HUDEP-2 (cell line): ENCODE measurements at regions not wholly inside any gene's neighbourhood (a gene's known extent, or its start where the extent isn't known, plus 50 kb on each side); places are given as distances from the start of the nearest gene placed in this dataset.
"Not testable (repeated sequence)": the region's sequence is repeated elsewhere in the genome, so short reads cannot be mapped to it uniquely, and the experiment has no call there.

Experiments used
- DNase-seq, 76 experiments: peaks; one replicate each; lab custom pipeline; 2025; ENCODE audit not compliant: unreplicated experiment in 76 of 76; lab: John Stamatoyannopoulos, UW

DNA sequence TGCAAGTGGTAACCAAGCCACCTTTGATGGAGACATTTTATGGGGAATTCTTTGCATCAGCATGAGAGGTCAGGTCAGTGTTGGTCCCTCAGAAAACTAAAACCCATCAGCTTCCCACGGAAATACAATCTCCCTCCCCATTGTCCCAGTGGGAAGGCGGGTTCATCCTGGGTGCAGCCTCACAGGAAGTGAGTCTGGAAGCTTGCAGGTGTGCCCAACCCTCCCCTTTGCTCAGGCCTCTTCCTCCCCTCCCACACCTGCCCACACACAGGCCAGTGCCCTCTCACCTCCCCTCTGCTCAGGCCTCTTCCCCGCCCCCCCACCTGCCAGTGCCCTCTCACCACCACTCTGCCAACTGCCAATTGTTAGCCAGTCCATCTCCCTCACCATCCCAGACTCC lies 166.8 kb upstream of the RAB6C start:
- DNase-seq = no peak

DNA sequence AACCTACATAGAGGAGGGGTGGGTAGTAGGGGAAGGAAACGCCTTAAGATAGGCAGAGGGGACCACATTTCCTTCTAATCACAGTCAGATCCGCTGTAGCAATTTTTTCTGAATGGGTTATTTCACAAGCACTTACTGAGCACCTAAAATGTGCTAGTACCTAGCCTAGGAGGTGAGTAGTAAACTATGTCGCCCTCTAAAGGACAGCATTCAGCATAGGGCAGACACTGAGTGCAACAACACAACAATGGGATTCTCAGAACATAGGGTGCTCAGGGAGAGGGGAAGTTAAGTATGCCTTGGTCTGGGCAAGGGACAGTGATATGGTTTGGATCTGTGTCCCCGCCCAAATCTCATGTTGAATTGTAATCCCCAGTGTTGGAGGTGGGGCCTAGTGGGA lies 166.1 kb upstream of the RAB6C start:
- DNase-seq = peak in 3 of 76 experiments; percentile 3 to 5 (median 5)

DNA sequence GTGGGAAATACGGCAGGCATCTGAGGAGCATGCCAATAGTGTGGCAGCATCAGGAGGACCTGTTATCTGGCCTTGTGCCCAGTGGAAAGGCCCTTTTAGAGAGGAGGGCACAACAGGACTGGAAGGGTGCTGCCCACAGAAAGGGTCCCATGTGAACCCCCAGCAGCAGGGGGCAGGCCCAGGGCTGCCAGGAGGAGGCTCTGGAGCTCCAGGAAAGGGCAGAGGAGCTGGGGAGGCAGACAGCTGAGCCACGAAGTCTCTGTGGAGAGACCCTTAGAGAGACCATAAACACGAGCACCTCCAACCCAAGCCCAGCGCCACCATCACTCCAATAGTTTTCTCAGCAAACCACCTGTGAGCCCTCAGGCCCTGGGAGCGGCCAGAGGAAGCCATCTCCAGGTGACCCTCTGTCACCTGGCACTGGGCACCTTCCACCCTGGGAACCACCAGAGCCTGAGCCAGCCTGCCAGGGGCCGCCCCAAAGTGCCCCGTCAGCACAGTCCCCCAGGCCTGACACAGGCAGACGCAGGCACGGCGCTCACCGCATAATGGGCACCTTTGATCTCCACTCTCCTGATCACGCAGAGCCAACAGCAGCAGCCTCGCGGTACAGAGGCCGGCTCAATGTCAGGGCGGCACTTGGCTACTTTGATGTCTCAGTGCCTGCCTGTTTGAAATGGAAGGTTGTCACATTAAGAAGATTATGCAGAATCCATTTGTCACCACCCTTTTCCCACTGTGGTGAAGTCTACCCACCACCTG lies 162.5 kb upstream of the RAB6C start:
- no peak for DNase-seq

DNA sequence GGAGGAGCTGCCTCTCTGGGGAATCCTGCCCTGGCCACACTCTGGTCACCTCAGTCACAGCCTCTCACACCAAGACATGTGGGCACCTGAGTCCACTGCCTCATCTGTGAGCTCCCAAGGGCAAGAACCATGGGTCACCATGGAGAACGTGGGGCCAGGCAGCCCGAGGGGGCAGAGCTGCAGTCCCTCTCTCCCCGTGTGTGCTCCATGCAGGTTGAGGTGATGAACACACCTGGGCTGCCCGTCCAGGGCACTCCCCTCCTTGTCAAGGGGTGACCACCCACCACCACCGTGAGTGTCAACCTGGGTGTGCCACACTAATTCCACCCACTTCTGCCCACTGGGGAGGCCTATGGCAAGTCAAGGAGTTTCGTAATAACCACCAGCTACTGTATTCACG lies 159.6 kb upstream of the RAB6C start:
- no peak for DNase-seq

DNA sequence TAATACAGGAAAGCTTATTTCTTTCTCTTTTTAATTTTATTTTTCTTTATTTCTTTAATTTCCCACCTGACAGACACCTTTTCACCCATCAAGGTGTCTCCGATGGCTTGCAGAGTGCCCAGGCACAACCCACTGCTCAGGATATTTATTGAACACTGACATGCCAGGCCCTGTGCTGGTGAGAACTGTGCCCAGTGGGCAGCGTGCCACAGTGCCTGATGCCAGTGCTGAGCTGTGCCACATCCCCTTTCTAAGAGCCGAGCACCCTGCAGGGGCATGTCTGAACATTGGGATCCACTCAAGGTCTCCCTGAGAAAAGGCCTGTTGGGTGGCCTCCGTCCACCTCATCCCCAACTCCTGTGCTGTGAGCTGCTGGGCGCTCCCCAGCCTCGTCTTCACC lies 158.6 kb upstream of the RAB6C start:
- DNase-seq = no peak

DNA sequence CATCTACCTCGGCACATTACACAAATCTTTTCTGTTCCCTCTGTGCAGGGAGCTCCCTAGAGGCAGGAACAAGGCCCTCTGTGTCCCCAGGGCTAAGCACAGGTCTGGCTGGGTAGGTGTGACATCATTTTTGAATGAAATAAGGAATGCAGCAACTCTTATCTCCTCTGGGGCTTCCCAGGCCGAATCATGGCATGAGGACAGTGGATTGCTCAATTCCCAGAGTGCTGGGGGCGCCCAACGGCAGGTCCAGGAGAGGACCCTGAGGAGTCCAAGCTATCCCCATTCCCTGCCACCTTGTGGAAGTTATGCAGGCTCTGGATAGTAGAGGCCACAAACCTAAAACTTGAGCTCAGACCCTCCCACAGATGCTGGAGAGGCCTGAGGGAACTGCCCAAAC lies 158.0 kb upstream of the RAB6C start:
- no peak for DNase-seq

DNA sequence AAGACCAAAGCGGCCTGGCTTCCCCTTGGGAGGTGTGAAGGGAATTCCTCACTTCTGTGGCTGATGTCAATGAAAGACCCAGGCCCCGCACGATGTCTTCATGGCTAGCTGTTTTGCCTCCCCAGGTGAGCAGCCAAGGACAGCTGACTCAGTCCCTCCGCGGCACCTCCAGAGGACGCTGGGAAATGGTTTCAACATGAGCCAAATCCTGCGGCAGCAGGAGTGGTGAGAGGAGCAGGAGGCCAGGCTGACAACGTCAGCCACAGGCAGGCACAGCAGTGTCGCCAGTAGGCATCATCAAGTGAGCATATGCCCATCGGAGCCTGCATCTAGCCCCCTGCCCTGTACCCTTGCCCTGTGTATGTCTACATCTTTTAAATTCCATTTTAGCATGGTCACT lies 156.4 kb upstream of the RAB6C start:
- DNase-seq = no peak

DNA sequence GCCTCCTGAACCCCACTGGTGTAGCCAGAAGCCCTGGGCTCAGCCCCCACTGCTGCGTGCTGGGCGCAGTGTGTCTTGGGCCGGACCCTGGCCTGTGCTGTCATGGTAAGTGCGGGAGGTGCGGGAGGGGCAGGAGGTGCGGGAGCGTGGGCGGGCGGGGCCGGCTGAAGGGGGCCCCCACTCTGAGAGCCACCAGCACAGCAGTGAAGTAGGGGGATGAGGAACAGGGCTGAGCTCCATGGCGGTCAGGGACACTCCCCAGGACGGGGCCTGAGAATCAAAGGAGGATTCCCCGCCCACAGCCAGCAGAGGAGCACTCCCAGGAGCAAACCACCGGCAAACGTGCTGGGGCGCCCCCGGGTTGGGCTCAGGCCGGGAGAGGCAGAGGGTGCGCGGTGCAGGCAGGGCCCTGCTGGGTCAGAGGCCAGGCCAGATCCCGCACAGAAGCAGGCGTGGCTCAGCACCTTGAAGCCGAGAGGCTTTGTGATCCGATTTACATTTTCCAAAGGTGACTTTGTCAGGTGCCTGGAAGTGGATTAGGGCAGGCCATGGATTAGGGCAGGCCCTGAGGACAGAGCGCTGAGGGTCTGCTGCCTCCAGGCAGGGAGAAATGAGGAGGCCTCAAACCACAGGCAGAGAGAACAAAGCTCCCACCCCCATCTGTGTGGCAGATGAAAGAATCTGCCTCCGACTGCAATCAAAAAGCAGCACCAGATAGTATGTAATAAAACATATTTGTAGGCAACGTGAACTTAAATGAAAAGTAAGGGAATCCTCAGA lies 152.0 kb upstream of the RAB6C start:
- DNase-seq = no peak

DNA sequence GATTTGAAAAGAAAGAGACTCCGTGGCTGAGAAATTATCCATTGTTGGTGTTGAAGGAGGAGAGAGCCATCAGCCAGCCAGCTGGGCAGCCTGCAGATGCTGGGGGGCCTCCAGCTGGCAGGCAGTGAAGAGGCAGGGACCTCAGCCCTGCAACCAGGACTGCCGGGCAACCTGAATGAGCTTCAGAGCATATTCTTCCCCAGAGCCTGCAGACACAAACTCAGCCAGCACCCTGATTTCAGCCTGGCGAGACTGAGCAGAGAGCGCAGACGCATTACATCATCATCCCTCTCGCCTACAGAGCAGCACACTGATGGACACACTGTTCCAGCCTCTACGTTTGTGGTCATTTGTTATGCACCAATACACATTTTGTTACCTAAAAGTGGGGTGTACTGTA lies 150.7 kb upstream of the RAB6C start:
- no peak for DNase-seq

DNA sequence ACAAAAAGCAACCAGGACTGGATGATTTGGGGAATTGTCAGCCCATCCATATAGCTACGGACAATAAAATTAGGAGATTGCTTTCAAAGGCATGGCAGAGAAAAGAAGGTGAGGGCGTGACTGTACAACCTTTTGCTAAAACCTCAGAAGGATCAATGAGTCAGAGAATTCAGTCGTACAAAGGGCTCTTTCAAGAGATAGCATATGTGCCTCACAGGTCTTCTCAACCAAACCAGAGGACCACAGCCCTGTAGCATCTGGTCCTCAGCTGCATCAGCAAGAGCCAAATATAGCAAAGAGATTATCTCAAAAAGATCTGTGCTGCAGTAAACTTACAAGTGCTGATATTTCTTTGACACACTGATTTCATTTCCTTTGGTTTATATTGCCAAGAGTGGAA lies 149.9 kb upstream of the RAB6C start:
- DNase-seq = no peak

DNA sequence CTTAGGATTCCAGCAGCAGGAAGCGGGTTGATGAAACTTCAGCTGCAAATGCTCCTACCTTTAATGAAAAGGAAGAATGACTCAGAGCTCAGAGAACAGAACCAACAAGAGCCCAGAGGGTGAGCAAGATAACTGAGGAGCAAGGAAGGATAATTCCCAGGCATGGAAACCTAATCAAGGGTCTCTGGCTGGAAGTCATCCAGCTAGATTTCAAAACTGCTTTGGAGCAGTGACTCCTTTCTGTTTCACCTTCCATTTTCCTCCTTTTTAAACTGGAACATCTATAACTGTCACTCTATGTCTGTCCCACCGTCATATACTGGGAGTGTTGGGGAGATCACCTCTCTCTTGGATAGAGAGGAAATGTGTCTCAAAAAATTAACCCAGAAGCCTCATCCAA lies 148.4 kb upstream of the RAB6C start:
- no peak for DNase-seq

DNA sequence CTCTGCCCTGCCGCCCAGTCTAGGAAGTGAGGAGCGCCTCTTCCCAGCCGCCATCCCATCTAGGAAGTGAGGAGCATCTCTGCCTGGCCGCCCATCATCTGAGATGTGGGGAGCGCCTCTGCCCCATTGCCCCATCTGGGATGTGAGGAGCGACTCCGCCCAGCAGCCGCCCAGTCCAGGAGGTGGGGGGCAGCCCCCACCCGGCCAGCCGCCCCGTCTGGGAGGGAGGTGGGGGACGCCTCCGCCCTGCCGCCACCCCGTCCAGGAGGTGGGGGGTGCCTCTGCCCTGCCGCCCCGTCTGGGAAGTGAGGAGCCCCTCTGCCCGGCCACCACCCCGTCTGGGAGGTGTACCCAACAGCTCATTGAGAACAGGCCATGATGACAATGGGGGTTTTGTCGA lies 146.0 kb upstream of the RAB6C start:
- not testable (repeated sequence) for DNase-seq

DNA sequence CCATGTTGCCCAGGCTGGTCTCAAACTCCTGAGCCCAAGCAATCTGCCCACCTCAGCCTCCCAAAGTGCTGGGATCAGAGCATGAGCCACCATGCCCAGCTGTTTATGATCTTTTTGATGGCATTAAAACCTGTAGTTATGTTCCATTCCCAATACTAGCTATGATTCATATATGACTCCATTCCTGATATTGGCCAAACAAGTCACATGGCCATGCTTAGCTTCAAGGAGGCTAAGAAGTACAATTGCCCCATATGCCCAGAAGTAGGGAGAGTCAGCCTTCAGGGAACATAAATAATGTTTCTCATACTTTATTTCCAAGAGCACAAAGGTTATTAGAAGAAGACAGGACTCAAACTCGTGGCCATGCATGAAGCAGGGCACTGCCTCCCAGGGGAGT lies 132.4 kb upstream of the RAB6C start:
- DNase-seq = no peak

DNA sequence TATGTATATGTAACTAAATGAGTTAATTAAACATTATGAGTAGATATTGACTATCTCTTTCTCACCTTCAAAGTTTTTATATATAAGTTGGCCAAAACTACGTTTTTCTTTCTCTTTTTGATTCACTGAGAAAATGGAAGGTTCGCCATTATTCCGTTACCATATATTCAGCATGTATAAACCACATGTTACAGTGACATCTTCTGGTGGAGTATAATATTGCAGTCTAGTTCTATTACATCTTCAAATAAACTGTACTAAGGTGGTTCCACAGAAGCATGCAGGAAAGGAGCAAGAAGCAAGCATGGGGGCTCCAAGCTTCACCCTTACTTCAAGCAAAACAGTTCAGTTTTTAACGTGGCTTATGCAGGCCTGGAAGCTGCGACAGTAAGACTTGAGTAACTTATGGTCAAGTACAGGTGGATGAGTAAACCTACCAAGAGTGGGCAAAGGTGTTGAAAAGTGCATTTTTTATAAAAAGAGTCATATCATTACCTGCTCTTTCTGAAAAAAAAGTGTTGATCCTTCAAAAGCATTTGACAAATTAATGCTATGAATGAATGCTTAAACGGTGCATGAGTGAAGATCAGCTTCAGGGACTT lies 129.8 kb upstream of the RAB6C start:
- DNase-seq = peak in 33 of 76 experiments; percentile 7 to 80 (median 58)

DNA sequence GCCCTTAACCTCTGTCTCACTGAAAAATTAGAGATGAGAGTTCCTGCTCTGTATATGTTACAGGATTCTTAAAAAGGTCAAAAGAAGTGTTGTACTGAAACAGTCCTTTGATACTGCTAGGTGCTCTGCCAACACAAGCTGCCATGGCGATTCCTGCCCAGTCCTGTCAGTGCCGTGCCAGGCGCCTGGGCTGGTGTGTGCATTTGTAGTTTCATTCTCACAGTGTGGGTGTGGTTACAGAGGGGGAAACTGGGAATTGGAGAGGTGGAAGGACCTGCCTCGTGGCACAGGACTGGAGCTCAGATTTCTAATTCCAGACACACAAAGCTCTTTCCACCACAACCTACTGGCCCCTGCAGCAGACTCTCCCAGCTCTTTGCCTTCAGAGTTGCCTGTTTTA lies 122.3 kb upstream of the RAB6C start:
- DNase-seq = no peak

DNA sequence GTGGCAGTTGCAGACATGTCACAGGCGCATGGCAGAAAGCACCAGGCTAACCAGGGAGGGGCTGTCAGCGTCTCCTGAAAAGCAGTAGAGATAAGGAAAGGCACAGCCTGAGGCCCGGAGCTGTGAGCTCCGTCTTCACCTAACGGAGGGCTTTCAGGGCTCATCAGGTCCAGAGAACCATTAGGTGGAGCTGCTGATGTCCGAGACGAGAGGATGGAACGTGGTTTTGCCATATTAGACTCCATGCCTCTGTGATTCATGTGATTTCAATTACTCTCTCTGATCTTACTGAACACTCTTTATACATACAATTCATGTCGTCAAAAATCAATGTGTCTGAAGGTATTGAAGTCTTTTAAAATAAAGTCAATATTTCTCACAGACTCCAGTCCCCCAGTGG lies 120.3 kb upstream of the RAB6C start:
- no peak for DNase-seq

DNA sequence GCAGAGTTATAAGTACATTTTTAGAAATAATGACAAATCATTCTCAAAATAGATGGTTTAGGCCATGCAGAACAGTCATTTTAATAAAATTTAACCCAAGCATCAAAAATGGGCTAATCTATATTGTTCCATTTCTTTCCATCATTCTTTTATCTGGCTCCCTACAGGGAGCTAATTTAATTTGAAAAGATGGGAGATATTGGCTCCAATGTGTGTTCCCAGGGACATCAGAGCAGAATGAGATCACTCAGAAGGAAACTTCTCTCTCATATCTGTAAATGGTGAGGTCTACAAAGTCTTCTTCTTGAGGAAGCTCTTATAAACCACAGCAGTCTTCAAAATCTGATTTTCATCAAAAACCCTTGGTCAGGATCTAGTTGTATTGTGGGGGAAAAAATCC lies 119.4 kb upstream of the RAB6C start:
- DNase-seq = no peak

DNA sequence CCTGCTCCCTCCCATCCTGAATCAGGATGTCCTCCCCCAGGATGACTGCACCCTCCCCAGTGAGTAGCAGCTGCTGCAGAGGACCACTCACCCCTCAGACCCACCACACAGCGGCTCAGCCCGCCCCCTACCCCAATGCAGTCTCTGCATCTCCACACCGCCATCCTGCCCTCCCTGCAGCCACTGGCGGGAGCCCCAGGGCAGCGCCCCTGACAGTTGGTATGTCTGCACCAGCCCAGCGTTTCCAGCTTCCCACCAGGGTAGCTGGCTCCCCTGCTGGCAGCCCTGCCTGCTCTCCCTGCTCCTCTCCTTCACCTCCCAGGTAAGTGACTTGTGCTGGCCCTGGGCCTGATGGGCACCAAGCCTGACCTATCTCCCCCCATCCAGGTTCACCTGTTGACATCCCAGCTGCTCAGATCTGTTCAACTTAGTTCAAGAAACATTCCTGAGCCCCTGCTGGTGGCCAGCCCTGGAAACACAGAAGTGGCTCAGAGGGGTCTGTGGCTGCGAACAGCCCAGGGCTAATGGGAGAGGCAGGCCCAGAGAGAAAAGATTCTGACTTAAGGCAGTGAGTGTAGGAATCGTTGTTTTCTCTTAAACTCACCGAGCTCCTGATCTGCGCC lies 117.7 kb upstream of the RAB6C start:
- no peak for DNase-seq

DNA sequence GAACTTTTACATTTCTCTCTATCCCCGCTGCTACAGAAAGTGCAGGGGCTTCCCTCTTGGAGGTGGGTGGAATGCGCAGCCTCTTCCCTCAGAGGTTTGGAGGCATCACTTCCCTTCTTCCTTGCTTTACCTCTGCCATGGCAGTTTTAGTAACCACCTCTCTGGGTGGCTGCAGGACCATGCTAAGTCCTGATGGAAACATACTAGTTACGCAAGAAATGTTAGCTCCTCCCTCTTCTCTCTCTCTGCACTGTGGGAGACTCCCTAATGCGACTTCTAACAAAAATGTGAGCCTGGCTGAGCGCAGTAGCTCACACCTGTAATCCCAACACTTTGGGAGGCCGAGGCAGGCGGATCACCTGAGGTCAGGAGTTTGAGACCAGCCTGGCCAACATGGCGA lies 116.8 kb upstream of the RAB6C start:
- DNase-seq = no peak

DNA sequence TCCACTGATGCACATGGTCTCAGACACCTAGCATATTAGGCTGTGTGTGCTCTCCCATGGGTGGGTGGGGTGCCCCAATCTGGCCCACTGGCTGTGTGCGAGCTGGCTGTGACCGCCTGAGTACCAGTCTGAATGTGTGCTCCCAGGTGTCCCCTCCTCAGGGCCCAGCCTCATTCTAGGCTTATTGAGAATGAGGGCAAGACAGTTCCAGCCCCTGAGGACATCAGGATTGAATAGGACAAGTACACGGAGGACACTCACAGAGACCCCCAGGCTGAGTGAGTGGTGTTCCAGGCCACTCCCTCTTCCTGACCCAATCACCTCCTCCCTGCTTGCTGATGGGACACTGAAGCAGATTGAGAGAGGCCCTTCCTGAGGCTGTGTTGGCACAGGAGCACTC lies 116.1 kb upstream of the RAB6C start:
- DNase-seq = no peak

DNA sequence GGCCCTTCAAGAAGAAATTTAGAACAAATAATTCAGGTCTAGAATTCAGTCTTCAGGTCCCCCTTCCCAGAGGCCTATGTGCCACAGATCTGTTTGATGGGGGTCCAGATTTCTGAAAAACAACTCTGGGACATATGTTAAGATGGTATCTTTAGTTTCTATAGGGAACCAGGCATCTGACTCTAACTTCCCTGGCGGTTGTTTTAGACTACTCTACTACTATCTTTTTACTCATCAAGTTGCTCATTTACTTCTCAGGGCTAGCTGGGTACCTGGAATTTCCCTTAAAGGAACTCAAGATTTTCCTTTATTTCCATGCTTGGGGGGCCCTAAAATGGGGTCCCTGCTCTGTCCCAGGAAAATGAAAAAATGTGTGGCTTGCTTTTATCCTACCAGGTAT lies 114.7 kb upstream of the RAB6C start:
- no peak for DNase-seq

DNA sequence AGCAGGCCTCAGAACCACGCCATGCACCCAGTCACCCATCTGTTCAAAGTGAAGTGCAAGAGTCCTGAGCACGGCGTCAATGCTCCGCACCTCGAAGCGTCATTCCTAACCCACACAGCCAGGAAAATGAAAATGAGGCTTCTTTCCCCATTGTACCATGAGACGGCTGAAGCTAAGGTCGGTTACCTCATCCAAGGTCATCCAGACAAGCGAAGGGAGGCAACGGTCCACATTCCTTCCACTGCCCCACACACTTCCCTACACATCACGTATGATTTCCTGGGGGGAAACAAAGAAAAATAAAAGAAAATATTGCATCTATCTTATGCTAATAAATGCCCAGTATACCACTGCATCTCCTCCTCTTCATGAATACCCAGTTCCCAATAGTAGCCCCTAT lies 113.5 kb upstream of the RAB6C start:
- no peak for DNase-seq
